ENCODE measurements at regions not wholly inside any gene's neighbourhood (a gene's known extent, or its start where the extent isn't known, plus 50 kb on each side); places are given as distances from the start of the nearest gene placed in this dataset.

- Histone ChIP-seq H3K4me1 (ENCODE audit: insufficient read depth, low read length) (no peaks in the 10 kb centered on the region), H3K9ac (ENCODE audit: low read depth, low read length) (no peak overlapping the region), H3K9me3 (ENCODE audit: insufficient read depth, low read depth, low read length) (no peaks in the 10 kb centered on the region), H3K4me3 (ENCODE audit: low read length) (no peak overlapping the region), H3K27ac (ENCODE audit: low read depth, low read length) (no peak overlapping the region), H3K36me3 (ENCODE audit: insufficient read depth, low read length) (no peaks in the 10 kb centered on the region), H3K27me3 (ENCODE audit: insufficient read depth, low read length) (no peaks in the 10 kb centered on the region)
- WGBS: 93% methylated on average over 5 of the region's 5 CpGs
Observed at GRCh38 chr19:31119951-31120690, 229.1 kb downstream of the TSHZ3 start.

DNA sequence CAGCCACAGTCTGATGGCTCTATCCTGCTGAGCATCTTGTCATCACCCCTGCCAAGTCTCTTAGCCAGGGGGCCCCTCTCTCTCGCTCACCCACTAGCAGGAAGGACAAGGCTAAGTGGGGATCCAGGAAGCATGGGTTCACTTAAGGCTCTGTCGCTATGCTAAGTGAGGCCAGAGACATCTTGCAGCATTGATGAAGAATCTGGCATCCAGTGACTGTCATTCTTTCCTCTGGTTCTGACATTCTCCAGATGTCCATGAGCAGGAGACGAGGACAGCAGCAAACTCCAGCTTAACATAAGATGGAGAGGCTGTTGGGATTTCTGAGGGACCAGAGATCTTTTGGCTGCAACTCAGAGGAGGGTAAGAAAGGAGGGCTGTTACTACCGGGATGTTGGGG is 230.2 kb downstream of the TSHZ3 start:
- Histone ChIP-seq H3K27ac (ENCODE audit: low read depth, low read length) (no peak overlapping the region), H3K27me3 (ENCODE audit: insufficient read depth, low read length) (no peaks in the 10 kb centered on the region), H3K9ac (ENCODE audit: low read depth, low read length) (no peak overlapping the region), H3K4me1 (ENCODE audit: insufficient read depth, low read length) (no peaks in the 10 kb centered on the region), H3K4me3 (ENCODE audit: low read length) (no peak overlapping the region), H3K9me3 (ENCODE audit: insufficient read depth, low read depth, low read length) (no peaks in the 10 kb centered on the region), H3K36me3 (ENCODE audit: insufficient read depth, low read length) (no peaks in the 10 kb centered on the region)
- 91% methylated on average over 4 of the region's 4 CpGs for WGBS

DNA sequence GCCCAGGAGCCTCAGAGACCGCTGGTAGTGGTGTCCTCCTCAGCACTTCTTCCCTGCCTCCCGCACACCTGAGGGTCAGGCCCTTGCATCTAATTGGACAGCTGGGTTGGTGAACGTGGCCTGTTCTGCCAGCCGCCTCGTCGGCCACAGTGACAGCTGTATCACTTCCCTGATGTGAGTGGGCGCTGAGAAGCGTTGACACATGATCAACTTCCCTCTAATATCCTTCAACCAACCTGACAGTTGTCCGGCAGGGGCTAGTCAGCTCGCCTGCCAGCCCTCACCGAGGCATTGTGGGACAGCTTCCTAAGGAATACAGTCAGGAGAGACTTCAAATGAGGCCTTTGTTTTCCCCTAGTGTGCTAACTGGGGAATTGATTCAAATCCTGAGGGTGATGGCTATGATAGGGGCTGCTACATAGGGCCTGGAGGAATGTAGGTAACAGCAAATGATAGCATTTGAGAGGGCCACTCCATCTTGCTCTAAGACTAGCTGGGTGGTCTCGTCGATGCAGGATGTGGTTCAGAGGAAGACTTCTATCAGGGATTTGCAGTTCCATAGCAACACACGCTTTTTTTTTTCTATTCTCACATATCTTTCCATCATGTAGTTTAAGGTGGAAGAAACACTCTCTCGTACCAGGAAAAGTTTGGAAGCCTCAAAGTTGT is 230.8 kb downstream of the TSHZ3 start:
- Histone ChIP-seq H3K9me3 (ENCODE audit: insufficient read depth, low read depth, low read length) (no peaks in the 10 kb centered on the region), H3K27me3 (ENCODE audit: insufficient read depth, low read length) (no peaks in the 10 kb centered on the region), H3K36me3 (ENCODE audit: insufficient read depth, low read length) (no peaks in the 10 kb centered on the region), H3K4me3 (ENCODE audit: low read length) (no peak overlapping the region), H3K9ac (ENCODE audit: low read depth, low read length) (no peak overlapping the region), H3K27ac (ENCODE audit: low read depth, low read length) (no peak overlapping the region), H3K4me1 (ENCODE audit: insufficient read depth, low read length) (no peaks in the 10 kb centered on the region)
- WGBS: 91% methylated on average over 15 of the region's 15 CpGs

DNA sequence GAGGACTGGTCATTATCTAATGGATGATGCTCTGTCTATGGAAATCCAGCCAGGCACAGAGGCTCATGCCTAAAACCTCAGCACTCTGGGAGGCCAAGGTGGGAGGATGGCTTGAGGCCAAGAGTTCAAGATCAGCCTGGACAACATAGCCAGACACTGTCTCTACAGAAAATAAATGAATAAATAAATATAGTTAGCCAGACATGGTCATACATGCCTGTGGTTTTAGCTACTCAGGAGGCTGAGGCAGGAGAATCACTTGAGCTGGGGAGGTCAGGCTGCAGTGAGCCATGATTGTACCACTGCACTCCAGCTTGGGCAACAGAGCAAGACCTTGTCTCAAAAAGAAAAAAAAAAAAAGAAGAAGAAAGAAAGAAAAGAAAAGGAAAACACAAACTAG is 234.7 kb downstream of the TSHZ3 start:
- Histone ChIP-seq H3K4me3 (ENCODE audit: low read length) (no peak overlapping the region), H3K27me3 (ENCODE audit: insufficient read depth, low read length) (no peaks in the 10 kb centered on the region), H3K9me3 (ENCODE audit: insufficient read depth, low read depth, low read length) (no peaks in the 10 kb centered on the region), H3K27ac (ENCODE audit: low read depth, low read length) (no peak overlapping the region), H3K9ac (ENCODE audit: low read depth, low read length) (no peak overlapping the region), H3K4me1 (ENCODE audit: insufficient read depth, low read length) (peaks cover 4% of the 10 kb centered on the region; the same call in 1 of the 2 replicates), H3K36me3 (ENCODE audit: insufficient read depth, low read length) (no peaks in the 10 kb centered on the region)

- Histone ChIP-seq H3K4me1 (ENCODE audit: insufficient read depth, low read length) (peaks cover 4% of the 10 kb centered on the region; the same call in 1 of the 2 replicates), H3K9ac (ENCODE audit: low read depth, low read length) (no peak overlapping the region), H3K36me3 (ENCODE audit: insufficient read depth, low read length) (no peaks in the 10 kb centered on the region), H3K27ac (ENCODE audit: low read depth, low read length) (no peak overlapping the region), H3K9me3 (ENCODE audit: insufficient read depth, low read depth, low read length) (no peaks in the 10 kb centered on the region), H3K27me3 (ENCODE audit: insufficient read depth, low read length) (no peaks in the 10 kb centered on the region), H3K4me3 (ENCODE audit: low read length) (no peak overlapping the region)
- WGBS: no CpG with 5 or more reads among the region's 1 CpG
Observed at GRCh38 chr19:31113293-31113692, 235.9 kb downstream of the TSHZ3 start.

DNA sequence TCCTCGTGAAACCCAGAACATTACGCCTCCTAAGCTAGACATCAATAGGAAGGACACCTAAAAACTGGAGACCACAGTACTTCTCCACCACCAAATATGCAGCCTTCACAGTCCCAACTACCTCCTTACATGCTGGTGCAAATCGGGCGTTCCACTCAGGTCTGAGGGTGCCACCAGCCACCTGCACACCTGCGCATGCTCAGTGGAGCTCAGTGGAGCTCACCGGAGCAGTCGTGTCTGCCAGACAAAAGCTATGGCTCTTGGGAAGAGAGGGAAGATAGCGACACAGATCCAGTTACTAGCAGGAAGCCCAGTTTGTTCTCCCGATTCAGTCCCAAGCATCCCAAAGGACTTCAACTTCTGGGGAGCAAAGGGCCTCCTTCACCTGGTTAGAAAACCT is 237.1 kb downstream of the TSHZ3 start:
- Histone ChIP-seq H3K27ac (ENCODE audit: low read depth, low read length) (no peak overlapping the region), H3K9me3 (ENCODE audit: insufficient read depth, low read depth, low read length) (no peaks in the 10 kb centered on the region), H3K4me3 (ENCODE audit: low read length) (no peak overlapping the region), H3K27me3 (ENCODE audit: insufficient read depth, low read length) (no peaks in the 10 kb centered on the region), H3K36me3 (ENCODE audit: insufficient read depth, low read length) (no peaks in the 10 kb centered on the region), H3K9ac (ENCODE audit: low read depth, low read length) (no peak overlapping the region), H3K4me1 (ENCODE audit: insufficient read depth, low read length) (peaks cover 4% of the 10 kb centered on the region; the same call in 1 of the 2 replicates)
- 96% methylated on average over 9 of the region's 9 CpGs for WGBS

DNA sequence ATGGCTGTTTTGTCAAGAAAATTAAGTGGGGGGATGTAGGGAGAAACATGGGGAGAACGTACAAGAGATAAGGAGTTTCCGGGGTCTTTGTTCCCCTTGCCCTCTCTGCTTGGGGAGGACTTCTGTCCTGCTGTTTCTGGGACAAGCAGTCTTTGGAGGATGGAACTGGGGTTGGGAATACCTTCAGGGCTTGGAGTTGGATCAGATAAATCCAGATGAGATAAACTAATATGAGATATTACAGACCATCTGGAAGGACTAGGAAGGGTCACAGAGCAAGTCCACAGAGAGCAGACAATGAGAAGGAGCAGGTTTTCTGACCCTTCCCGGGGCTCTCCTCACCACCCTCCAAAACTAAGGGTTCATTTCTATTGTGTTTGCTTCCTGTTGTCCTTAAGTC is 237.5 kb downstream of the TSHZ3 start:
- Histone ChIP-seq H3K9ac (ENCODE audit: low read depth, low read length) (no peak overlapping the region), H3K27me3 (ENCODE audit: insufficient read depth, low read length) (no peaks in the 10 kb centered on the region), H3K4me3 (ENCODE audit: low read length) (no peak overlapping the region), H3K4me1 (ENCODE audit: insufficient read depth, low read length) (peaks cover 4% of the 10 kb centered on the region; the same call in 1 of the 2 replicates), H3K27ac (ENCODE audit: low read depth, low read length) (no peak overlapping the region), H3K36me3 (ENCODE audit: insufficient read depth, low read length) (no peaks in the 10 kb centered on the region), H3K9me3 (ENCODE audit: insufficient read depth, low read depth, low read length) (no peaks in the 10 kb centered on the region)
- 98% methylated on average over 3 of the region's 3 CpGs for WGBS

- Histone ChIP-seq H3K9me3 (ENCODE audit: insufficient read depth, low read depth, low read length) (no peaks in the 10 kb centered on the region), H3K36me3 (ENCODE audit: insufficient read depth, low read length) (no peaks in the 10 kb centered on the region), H3K27me3 (ENCODE audit: insufficient read depth, low read length) (no peaks in the 10 kb centered on the region), H3K27ac (ENCODE audit: low read depth, low read length) (no peak overlapping the region), H3K9ac (ENCODE audit: low read depth, low read length) (no peak overlapping the region), H3K4me3 (ENCODE audit: low read length) (no peak overlapping the region), H3K4me1 (ENCODE audit: insufficient read depth, low read length) (peaks cover 15% of the 10 kb centered on the region)
- WGBS: 67% methylated on average over 5 of the region's 5 CpGs
Observed at GRCh38 chr19:31110336-31110735, 238.9 kb downstream of the TSHZ3 start.

DNA sequence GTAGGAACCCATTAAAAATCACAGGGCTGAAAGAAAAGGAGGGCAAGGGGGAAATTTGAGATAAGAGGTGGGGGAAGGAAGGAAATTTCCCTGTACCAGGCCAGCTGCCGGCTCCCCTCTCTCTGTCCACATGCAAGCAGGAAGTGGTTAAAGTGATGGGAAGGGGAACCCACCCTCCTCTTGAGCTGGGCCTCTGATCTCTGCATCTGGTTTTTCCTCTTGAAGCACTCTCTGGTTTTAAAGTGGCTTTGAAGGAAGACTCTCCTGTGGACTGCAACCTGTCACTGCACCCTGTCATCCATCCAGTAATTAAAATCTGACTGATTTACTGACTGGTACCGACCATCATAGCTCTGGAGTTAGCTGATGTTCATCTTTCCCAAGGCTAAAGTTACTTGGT is 239.6 kb downstream of the TSHZ3 start:
- Histone ChIP-seq H3K4me3 (ENCODE audit: low read length) (no peak overlapping the region), H3K9me3 (ENCODE audit: insufficient read depth, low read depth, low read length) (no peaks in the 10 kb centered on the region), H3K4me1 (ENCODE audit: insufficient read depth, low read length) (peaks cover 16% of the 10 kb centered on the region), H3K36me3 (ENCODE audit: insufficient read depth, low read length) (no peaks in the 10 kb centered on the region), H3K27ac (ENCODE audit: low read depth, low read length) (no peak overlapping the region), H3K9ac (ENCODE audit: low read depth, low read length) (no peak overlapping the region), H3K27me3 (ENCODE audit: insufficient read depth, low read length) (no peaks in the 10 kb centered on the region)
- WGBS: 89% methylated on average over 2 of the region's 2 CpGs

DNA sequence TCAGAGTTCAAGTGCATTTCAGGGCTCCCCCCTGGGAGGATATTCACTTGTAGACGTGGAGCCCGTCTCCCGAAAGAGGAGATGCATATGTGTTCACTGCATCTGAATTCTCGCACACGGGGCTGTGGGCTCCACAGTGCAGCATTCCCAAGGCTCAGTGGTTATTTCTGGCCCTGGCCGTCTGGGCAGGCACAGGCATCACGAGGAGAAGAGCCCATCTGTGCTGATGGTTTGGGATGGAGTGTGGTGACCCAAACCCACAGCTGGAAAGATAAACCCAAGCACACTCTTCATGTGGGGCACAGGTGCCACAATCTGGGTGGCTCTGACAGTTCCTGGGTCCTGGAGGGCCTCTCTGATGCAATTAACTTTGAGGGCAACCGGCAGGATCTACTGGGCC is 242.1 kb downstream of the TSHZ3 start:
- H3K36me3 ChIP-seq (ENCODE audit: insufficient read depth, low read length): no peaks in the 10 kb centered on the region
- no peaks in the 10 kb centered on the region for H3K9me3 ChIP-seq (ENCODE audit: insufficient read depth, low read depth, low read length)
- no peak overlapping the region for H3K27ac ChIP-seq (ENCODE audit: low read depth, low read length)
- H3K4me1 ChIP-seq (ENCODE audit: insufficient read depth, low read length): peaks cover 15% of the 10 kb centered on the region
- 91% methylated on average over 8 of the region's 8 CpGs for WGBS
- no peak overlapping the region for H3K9ac ChIP-seq (ENCODE audit: low read depth, low read length)
- H3K4me3 ChIP-seq (ENCODE audit: low read length): no peak overlapping the region
- H3K27me3 ChIP-seq (ENCODE audit: insufficient read depth, low read length): no peaks in the 10 kb centered on the region

DNA sequence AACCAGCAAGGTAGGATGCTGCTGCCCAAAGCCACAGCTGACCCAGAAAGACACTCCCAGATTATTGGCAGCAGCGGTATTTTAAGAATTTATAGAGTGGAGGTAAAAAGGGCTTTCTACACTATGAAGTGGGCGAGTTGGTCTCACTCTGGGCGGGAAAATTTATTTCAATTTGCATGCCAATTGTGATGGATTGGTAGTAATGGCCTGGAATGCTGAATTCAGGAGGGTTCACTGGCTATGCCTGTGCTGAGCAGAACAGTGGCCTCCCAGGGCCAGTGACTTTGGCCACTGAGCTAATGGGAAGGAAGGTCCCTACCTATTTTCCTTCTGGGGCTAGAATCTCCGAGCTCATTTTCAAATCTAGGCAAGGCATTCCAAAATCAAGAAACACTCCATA is 243.5 kb downstream of the TSHZ3 start:
- no peak overlapping the region for H3K4me3 ChIP-seq (ENCODE audit: low read length)
- H3K4me1 ChIP-seq (ENCODE audit: insufficient read depth, low read length): peaks cover 25% of the 10 kb centered on the region
- 59% methylated on average over 4 of the region's 4 CpGs for WGBS

More for the DNA sequence above, 243.5 kb downstream of the TSHZ3 start:
- Histone ChIP-seq H3K27ac (ENCODE audit: low read depth, low read length) (no peak overlapping the region), H3K36me3 (ENCODE audit: insufficient read depth, low read length) (no peaks in the 10 kb centered on the region), H3K9ac (ENCODE audit: low read depth, low read length) (no peak overlapping the region), H3K9me3 (ENCODE audit: insufficient read depth, low read depth, low read length) (no peaks in the 10 kb centered on the region), H3K27me3 (ENCODE audit: insufficient read depth, low read length) (no peaks in the 10 kb centered on the region)
